HG02588 (cell line): ENCODE measurements at regions not wholly inside any gene's neighbourhood (a gene's known extent, or its start where the extent isn't known, plus 50 kb on each side); places are given as distances from the start of the nearest gene placed in this dataset.

Experiments
- ATAC-seq: cut with Tn5 transposase; IDR thresholded peaks from one replicate; pipeline ENCODE4 v1.9.1; 2021; ENCODE audit warnings: mild to moderate bottlenecking, moderate library complexity; ENCODE audit not compliant: unreplicated experiment

DNA sequence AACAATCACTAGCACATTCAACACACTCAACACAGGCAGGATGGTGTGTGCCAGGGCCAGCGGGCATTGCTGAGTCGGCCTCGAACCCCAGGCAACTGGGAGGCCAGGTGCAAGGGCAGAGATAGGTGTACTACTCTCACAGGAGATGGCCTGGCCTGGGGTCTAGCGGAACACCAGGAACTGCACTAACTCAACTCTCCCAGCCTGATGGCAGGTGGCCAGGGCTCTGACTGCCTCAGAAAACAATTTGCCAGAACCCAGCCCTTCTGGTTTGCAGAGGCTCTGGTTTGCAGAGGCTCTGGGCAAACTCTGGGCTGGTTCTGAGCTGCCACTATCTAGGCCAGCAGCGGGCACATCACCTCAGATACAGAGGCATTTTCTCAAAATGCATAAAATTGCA, 229.2 kb upstream of the CHRNA7 start:
- no peak for ATAC-seq

DNA sequence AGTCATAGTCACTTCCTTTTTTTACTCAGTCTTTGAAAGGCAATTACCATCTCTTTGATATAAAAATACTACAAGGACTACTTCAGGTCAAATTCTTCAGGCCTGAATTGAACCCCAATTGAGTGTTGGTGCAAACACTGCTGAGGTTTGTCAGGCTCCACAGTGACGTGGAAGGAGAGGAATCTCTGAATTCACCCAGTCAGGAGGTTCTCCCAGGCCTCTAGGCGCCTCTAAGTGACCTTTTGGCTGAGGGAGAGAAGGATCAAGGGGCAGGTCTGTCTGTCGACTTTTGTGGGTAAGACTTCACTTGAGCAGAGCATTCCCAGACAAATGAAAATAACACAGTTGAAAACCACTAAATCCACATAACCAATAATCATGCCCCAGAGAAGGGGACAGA, 227.6 kb upstream of the CHRNA7 start:
- no peak for ATAC-seq

DNA sequence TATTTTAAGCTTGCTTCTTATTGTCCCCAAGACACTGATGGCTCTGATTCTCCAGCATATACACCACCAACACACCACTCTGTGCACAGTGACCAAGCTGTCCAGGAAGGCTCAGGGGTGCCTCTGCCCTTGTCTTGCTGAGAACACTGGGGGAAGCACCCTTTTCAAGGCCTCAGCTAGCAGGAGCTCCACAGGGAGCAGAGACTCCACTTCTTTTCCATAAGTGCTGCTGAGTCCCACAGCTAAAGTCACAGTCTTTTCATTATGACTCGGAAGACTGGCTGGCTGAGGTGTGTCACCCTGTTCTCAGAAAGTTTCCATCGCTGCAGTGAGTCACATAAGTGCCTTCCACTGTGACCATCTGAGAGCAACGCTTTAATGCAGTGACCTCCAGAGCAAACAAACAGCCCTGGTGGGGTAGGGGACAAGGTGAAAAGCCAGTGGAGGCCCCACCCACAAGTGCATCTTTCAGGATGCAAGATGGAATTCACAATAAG, 226.9 kb upstream of the CHRNA7 start:
- no peak for ATAC-seq

DNA sequence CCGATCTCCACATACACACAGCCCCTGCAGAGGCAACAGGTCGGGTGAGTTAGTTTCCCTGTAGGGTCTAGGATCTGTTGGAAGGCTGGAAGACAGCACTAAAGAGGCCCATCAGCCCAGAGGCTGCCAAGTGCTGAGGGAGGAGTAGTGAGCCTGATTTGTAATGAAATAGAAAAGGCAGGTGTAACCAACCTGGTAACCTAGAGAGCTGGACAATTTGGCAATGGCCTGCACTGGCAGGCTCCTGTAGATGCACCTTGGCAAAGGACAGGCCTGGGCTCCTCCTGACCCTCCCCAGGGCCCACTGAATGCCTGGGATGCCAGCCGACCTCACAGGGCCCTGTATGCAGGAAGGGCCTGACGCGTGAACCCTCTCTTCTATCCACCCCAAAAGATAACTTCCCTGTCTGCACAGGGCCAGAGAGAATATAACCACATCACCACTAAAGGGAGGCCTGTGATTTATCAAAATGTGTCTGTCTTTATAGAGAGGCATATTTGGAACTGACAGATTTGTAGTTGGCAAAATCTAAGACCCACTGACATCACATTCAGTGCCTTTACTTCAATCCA, 225.1 kb upstream of the CHRNA7 start:
- ATAC-seq: no peak

DNA sequence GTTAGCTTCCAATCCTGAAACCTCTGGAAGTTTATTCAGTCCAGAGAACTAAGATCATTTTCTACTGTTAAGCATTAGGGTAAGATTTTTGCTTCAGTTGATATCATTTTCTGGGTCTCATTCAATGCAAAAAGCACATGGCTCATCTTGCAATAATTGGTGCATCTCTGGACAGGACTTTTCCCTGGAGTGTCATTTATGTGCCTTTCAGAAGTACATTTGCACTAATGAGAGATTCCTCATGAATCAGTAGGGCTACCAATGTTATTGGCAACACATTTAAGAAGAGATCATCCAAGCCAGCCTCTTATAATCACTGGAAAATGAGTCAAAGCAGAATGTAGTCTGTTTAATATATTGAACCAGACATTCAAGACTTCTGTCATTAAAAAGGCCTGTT, 224.2 kb upstream of the CHRNA7 start:
- no peak for ATAC-seq

DNA sequence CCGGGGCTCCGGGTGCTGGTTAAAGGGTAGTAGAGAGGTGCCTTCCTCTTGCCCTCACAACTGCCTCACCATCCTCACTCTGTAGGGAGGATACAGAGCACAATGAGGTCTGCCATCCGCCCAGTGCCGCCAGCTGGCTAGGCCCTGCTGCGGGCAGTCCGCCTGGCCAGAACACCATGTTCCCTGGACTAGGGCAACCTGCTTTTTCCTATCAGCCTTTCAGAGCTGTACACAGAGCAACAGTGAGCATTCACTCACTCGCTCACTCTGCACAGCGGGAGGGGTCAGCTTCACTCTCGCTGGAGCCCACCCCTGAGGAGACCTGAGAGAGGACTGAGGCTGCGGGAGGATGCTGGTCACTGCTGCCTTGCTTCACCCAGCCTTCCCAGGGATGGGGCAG, 218.7 kb upstream of the CHRNA7 start:
- ATAC-seq: no peak

DNA sequence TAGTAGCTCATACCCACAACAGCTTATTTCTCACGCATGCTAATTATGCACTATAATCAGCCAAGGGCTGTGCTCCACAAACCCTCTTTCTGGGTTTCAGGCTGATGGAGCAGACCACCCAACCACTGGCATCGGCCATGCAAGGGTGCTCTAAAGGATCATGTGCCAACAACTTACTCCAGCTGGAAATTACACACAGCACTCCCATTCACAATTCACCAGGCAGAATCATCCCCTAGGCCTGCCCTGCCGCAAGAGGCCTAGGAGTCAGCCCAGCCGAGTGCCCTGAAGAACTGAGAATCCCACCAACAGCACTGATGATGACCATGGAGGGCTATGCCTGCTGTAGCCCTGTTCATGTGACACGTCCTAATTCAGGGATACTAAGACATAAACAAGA, 216.2 kb upstream of the CHRNA7 start:
- ATAC-seq: no peak

DNA sequence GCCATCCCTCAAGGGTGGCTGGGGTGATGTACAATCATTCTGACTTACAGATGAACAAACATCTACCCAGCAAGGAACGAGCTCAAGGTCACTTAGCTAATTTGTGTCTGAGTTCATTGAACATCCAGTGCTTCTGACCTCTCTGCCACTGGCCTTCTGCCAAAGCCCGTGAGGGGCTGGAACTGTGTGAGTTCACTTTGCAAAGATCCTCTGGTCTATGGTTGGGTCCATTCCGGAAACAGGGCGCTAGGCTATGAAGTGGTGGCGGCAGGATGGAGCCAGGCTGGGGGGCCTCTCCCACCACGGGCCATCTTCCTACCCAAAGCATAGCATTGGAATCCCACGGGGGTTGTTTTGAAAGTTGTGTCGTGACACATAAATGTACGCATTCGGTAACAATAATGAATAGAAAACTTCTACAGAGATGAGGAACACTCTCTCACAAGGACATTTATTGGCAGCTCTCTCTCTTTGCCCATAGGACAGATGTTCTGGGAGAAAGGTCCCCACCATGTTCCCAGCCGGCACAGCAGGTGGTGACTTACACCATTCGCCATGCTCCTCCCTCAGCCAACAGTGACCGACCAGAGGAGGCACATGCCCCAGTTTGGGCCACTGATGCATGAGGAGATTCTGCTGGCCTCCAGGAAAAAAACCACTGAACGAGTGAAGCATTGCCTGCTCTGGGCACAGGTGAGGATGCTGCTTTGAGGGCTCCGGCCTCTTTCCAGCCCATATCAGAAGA, 214.7 kb upstream of the CHRNA7 start:
- no peak for ATAC-seq

DNA sequence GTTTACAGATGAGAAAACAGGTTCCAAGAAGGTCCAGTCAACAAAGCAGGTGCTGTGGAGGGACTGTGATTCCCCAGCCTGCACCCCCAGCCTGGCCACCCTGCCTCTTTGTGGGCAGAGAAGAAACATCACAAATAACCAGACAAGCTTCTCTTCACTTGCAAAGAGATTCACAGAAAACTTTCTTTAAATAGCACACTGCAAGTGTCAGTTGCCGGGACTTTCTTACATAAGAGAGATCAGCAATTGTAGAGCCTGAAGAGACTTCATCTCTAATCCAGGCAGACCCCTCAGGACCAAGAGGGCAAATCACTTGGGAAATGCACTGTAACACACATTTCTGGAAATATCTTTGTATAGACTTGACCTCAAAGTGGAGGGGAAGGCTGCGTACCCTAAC, 207.9 kb upstream of the CHRNA7 start:
- ATAC-seq: no peak

DNA sequence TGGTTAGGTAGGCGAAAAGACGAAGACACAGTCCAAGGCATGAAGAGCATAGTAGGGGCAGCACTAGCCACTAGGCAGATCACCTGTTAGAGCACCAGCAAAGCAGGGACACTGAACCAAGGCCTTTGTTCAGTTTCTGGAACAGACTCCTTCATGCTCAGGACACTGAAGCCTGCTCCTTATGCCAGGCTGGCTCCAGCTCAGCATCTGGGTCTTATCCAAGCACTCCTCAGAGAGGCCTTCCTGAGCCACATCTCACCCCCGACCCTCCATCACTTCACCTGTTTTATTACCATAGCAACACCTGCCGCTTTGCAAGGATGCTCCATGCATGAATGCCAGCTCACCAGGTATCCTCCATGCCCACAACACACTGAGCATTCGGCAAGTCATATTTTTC, 206.3 kb upstream of the CHRNA7 start:
- no peak for ATAC-seq

DNA sequence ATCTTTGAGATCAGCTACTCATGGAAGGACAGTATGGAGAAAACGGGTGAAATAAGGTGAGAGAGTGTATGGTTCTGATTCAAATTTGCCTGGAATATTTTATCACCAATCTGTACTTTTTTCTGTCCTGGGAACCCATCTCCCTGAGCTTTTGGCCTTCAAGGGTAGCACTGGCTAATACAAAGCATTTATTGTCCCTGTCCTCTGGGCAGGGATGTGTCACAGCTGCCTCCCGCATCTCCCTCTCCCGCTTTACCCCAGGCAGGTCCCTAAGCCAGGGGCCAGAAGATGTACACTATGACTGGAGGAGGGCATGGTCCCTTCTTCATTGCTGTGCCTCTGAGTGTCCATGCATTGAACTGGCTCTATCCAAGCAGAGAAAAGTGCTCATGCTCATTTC, 201.7 kb upstream of the CHRNA7 start:
- no peak for ATAC-seq

DNA sequence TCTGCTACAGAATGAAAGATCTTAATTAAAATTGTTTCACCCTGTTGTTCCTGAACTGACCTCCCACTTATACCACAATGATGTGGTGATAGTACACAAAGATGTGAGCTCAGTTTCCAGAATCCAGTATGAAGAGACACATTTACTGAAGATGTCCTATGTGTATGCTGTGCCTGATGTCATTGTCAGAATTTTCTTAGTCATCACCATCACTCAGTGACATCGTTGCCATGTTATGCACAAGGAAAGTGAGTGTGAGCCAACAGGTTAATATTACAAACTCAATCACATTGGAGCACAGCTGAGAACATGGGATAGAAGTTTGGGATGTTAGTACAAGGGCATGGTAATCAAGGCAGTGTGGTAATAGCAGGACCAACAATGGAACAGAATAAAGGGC, 199.7 kb upstream of the CHRNA7 start:
- no peak for ATAC-seq

DNA sequence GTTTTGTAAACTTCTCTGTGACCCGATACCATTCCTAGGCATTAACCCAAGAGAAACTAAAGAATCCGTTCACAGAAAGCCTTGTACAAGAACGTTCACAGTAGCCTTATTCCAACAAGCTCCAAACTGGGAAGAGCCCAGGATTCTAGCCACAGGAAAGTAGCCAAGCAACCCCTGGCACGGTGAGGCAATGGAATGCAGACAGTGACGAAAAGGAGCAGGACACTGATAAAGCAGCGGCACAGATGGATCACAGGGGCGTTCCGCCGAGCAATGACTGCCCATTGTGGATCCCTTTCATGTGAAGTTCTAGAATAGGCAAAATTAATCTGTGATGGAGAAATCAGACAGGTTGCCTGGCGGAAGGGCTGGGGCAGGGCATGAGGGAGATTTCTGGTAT, 198.7 kb upstream of the CHRNA7 start:
- no peak for ATAC-seq

DNA sequence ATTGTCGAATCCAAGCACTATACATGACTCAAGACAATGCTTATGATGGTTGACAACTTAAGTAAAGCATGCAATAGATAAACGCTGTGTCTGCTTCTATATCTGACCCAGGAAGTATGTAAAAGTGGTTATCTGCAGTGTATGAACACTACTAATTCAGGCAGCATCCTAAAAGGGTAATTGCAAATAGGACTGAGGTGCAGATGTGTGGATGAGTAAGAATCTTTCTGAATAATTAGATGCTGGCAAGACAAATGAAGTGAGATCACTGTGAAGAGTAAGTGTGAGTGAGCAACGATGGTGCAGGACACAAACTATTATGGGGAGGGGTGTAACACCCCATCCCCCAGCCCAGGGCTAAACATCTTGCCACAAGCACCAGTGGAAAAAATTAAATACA, 195.7 kb upstream of the CHRNA7 start:
- ATAC-seq: no peak

DNA sequence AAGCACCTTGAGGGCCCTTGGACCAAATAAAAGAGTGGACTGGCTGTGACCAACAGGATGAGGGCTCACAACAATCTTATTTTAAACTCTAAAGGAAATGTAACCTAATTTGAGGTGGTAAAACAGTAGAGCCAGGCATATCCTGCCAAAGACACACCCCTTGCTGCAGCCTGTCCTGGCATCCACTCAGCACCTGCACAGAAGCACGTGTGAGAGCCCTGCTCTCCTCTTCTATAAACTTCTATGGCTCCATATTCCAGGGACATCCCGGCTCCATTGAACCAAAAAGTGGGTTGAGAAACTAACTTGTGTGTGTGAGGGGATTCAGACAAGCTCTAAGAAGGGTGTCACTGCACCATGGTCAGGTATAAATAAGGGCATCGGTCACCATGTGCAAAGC, 190.9 kb upstream of the CHRNA7 start:
- ATAC-seq: no peak

DNA sequence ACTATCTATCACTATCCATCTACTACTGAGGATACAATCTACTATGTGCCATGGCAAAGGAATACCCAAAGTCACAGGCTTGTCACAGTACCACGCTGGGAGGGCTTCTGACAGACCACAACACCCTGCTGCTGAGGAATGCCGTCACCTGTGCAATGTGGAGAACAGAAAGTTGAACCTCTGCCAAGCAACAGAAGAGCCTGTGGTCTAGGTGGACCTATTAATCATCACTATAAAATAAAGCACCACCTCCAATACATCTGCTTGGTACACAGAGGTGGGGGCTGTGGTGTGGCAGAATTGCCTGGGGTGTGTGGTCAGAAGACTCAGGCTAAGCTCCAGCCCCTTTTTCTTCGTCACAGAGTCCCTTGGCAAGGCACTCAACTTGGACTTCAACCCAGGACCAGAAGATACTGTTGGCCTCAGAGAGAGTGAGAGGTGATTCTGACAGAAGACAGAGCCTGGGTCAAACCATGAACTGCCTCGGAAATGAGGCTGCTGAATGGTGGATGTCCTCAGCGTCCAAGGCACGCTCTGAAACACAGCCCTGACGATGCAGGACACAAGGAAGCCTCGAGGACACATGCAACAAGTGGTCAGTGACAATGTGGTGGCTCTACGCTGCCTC, 189.4 kb upstream of the CHRNA7 start:
- no peak for ATAC-seq

DNA sequence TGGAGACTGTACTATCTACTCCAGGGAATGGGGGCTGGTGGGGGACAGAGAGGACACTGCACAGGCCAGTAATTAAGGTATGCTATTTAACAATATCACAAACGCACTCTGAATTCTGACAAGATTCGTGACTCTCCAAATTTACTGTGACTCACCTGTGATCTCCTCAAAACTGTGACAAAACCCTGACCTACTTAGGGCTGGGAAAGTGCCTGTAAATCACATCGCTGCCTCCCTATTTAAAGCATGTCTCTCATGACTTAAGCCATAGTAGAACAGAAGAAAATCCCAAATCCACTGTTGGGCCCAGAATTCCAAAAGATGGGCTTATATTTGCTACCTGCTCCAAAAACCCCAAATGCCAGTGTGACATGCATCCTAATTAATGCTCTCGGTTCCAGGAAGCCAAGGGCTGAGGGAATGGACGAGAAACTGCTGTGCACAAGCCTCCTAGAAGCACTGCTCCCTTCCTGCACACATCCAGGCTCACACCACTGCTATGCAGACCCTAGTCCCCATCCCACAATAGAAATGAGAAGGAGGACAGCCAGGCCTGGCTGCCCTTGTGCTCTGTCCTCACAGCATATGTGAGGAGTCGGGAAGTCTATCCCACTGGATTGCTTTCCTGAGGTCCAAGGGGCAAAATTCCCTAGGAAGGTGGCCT, 187.7 kb upstream of the CHRNA7 start:
- no peak for ATAC-seq

DNA sequence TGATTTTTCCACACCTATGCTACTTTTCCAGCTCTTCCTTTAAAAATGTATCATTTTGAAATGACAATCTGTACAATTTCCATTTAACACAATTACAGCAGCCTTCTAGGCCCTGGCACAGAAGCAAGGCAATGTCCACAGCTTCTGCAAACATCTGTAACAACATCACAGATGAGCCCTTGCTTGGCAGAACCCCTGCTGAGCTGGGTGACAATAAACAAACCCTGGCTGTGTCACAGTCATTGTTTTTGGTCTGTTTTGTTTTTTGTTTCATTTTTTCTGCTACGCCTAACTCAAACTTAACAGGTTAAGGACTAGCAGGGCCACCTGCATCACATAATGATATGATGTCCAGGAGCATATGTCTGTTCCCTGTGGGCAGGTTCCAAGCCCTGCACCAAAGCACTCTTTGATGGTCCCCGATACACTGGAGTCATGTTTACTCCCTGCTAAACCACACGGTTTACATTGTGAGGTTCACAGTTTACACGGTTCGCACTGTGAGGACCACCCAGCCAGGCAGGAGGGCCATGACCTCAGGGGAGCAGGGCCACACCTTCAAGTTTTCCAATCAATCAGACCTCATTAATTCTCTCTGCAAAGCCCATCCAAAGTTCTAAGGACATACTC, 186.8 kb upstream of the CHRNA7 start:
- ATAC-seq: no peak

DNA sequence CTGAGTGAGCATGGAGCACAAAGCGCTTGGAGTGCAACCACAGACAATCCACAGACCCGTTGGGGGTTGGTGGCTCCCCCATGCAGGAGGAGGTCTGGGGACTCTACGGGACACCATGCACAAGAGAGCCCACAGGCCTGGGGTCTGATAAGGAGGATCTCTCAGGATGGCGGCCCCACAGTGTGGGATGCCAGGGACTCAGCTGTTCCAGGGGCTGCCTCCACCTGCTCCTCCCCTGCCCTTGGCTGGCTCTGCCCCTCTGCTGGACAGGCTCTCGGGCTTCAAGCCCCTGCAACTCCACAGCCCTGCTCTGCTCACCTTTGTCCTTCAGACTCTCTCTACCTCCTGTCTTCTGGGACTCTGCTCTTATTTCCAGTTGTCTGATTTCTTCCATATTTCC, 184.5 kb upstream of the CHRNA7 start:
- no peak for ATAC-seq

DNA sequence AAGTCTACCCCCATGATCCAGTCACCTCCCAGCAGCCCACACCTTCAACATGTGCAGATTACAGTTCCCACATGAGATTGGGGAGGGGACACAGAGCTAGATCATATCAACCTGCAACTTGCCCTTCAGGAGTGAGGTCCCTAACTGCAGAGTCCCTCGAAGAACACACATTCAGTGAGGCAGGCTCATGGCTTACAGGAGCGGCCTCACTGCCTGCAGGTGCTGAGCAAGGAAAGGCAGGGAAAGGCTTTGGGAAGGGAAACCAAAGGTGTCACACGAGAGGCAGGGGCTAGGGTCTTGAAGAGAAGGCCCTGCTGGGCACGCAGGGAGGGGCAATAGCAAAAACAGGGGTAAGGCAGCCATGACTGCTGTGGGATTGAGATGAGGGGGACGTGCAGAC, 182.4 kb upstream of the CHRNA7 start:
- no peak for ATAC-seq

DNA sequence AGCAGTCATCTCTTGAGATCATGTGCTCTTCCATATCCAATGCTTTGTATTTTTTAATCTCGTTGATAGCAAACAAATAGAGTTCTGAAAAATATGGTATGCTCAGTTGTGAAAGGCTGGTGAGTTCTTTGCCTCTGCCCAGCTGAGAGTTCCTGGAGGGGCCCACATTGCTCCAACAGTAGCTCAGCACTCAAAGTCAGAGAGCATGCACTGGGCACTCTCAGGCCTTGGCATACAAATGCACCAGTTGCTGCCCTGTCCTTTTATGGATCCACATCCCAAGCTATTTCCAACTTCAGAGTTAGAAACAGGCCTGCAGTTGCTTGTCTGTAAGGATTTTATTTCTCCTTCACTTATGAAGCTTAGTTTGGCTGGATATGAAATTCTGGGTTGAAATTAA, 181.7 kb upstream of the CHRNA7 start:
- ATAC-seq: no peak
